ENCODE measurements at regions not wholly inside any gene's neighbourhood (a gene's known extent, or its start where the extent isn't known, plus 50 kb on each side); places are given as distances from the start of the nearest gene placed in this dataset.

GRCh38 chr1:191483988-191484387 is 674.3 kb upstream of the RGS18 start:
- TF ChIP-seq ARNTL (CRISPR knock-in tag; IDR thresholded peaks at IDR 0.05; ENCODE audit: borderline replicate concordance, low read depth) (no peak), ZC3H10 (CRISPR knock-in tag; IDR thresholded peaks at IDR 0.05) (no peak), ZFP30 (CRISPR knock-in tag; IDR thresholded peaks at IDR 0.05) (no peak), CSRNP3 (CRISPR knock-in tag; IDR thresholded peaks at IDR 0.05) (no peak), TOX (CRISPR knock-in tag; IDR thresholded peaks at IDR 0.05; ENCODE audit: borderline replicate concordance) (no peak), ZNF70 (CRISPR knock-in tag; IDR thresholded peaks at IDR 0.05) (no peak)

All from SK-N-SH treated with all-trans-retinoic acid at 6 μM for 48 hours (cell line).